H9 (cell line): ENCODE measurements at regions not wholly inside any gene's neighbourhood (a gene's known extent, or its start where the extent isn't known, plus 50 kb on each side); places are given as distances from the start of the nearest gene placed in this dataset.

ENCODE experiments used
- DNase-seq: peaks from one replicate; pipeline ENCODE4 v3.0.0-alpha.2; 2017
- H2AFZ ChIP-seq: one replicate; pipeline ENCODE4 v1.6.1; 2013; ENCODE audit warnings: mild to moderate bottlenecking, low read length, control low read depth, moderate library complexity
- H2AK5ac ChIP-seq: 2 replicates; pipeline ENCODE4 v1.6.1; 2013; ENCODE audit warnings: low read length, control low read depth, mixed read lengths; ENCODE audit not compliant: insufficient read length
- H2BK120ac ChIP-seq: one replicate; pipeline ENCODE4 v1.6.1; 2013; ENCODE audit warnings: low read depth, mild to moderate bottlenecking, low read length, control low read depth, inconsistent platforms; ENCODE audit not compliant: poor library complexity, severe bottlenecking
- H2BK12ac ChIP-seq: 2 replicates; pipeline ENCODE4 v1.6.1; 2013; ENCODE audit warnings: low read length, control low read depth, mixed read lengths, low read depth; ENCODE audit not compliant: insufficient read length
- H2BK15ac ChIP-seq: 2 replicates; pipeline ENCODE4 v1.6.1; 2013; ENCODE audit warnings: low read depth, low read length, control low read depth
- H2BK20ac ChIP-seq: one replicate; pipeline ENCODE4 v1.6.1; 2013; ENCODE audit warnings: low read depth, mild to moderate bottlenecking, low read length, control low read depth, inconsistent platforms; ENCODE audit not compliant: poor library complexity, severe bottlenecking
- H2BK5ac ChIP-seq: 2 replicates; pipeline ENCODE4 v1.6.1; 2013; ENCODE audit warnings: low read length, control low read depth, mixed read lengths; ENCODE audit not compliant: insufficient read length
- H3K14ac ChIP-seq: 2 replicates; pipeline ENCODE4 v1.6.1; 2013; ENCODE audit warnings: low read length, control low read depth; ENCODE audit not compliant: insufficient read depth
- H3K18ac ChIP-seq: 2 replicates; pipeline ENCODE4 v1.6.1; 2013; ENCODE audit warnings: low read depth, mild to moderate bottlenecking, mixed read lengths, low read length, control low read depth; ENCODE audit not compliant: insufficient read length
- H3K23ac ChIP-seq: 2 replicates; pipeline ENCODE4 v1.6.1; 2013; ENCODE audit warnings: low read length, control low read depth, mixed read lengths, low read depth; ENCODE audit not compliant: insufficient read length
- H3K23me2 ChIP-seq: 2 replicates; pipeline ENCODE4 v1.6.1; 2013; ENCODE audit warnings: low read depth, mild to moderate bottlenecking, mixed read lengths, low read length, control low read depth; ENCODE audit not compliant: insufficient read length, poor library complexity, severe bottlenecking
- H3K27ac ChIP-seq: 2 replicates; pipeline ENCODE4 v1.5.1; 2013; ENCODE audit warnings: low read length, control low read depth, mixed read lengths, low read depth; ENCODE audit not compliant: insufficient read length
- H3K27me3 ChIP-seq: 2 replicates; pipeline ENCODE4 v1.6.1; 2013; ENCODE audit warnings: low read length, control low read depth, inconsistent platforms; ENCODE audit not compliant: insufficient read depth
- H3K4ac ChIP-seq: 2 replicates; pipeline ENCODE4 v1.6.1; 2013; ENCODE audit warnings: low read depth, mild to moderate bottlenecking, control low read depth, inconsistent platforms, low read length, moderate library complexity
- H3K4me1 ChIP-seq: 2 replicates; pipeline ENCODE4 v1.6.1; 2013; ENCODE audit warnings: low read length, control low read depth, inconsistent platforms; ENCODE audit not compliant: insufficient read depth
- H3K4me2 ChIP-seq: 2 replicates; pipeline ENCODE4 v1.6.1; 2013; ENCODE audit warnings: low read length, control low read depth, mixed read lengths; ENCODE audit not compliant: insufficient read length, insufficient read depth
- H3K56ac ChIP-seq: 2 replicates; pipeline ENCODE4 v1.6.1; 2013; ENCODE audit warnings: low read depth, mild to moderate bottlenecking, mixed read lengths, low read length, control low read depth; ENCODE audit not compliant: insufficient read length
- H3K79me1 ChIP-seq: 2 replicates; pipeline ENCODE4 v1.6.1; 2013; ENCODE audit warnings: low read depth, mild to moderate bottlenecking, moderate library complexity, low read length, control low read depth, inconsistent platforms; ENCODE audit not compliant: insufficient read depth, poor library complexity, severe bottlenecking
- H3K79me2 ChIP-seq: 2 replicates; pipeline ENCODE4 v1.6.1; 2013; ENCODE audit warnings: low read length, control low read depth, inconsistent platforms; ENCODE audit not compliant: insufficient read depth
- H3K9ac ChIP-seq: 2 replicates; pipeline ENCODE4 v1.6.1; 2013; ENCODE audit warnings: low read length, control low read depth, mixed read lengths; ENCODE audit not compliant: insufficient read length; ENCODE audit errors: extremely low read depth
- H3K9me3 ChIP-seq: one replicate; pipeline ENCODE4 v1.6.1; 2013; ENCODE audit warnings: low read depth, low read length, inconsistent platforms; ENCODE audit not compliant: control insufficient read depth
- H3T11ph ChIP-seq: one replicate; pipeline ENCODE4 v1.6.1; 2013; ENCODE audit warnings: mild to moderate bottlenecking, low read length, control low read depth, inconsistent platforms
- H4K20me1 ChIP-seq: one replicate; pipeline ENCODE4 v1.6.1; 2013; ENCODE audit not compliant: control insufficient read depth, insufficient read length, insufficient read depth
- H4K5ac ChIP-seq: 2 replicates; pipeline ENCODE4 v1.6.1; 2013; ENCODE audit warnings: low read depth, mild to moderate bottlenecking, mixed read lengths, low read length, control low read depth; ENCODE audit not compliant: insufficient read length
- H4K8ac ChIP-seq: replicated peaks from 2 replicates; pipeline ENCODE4 v1.6.1; 2013; ENCODE audit warnings: low read length, control low read depth, mixed read lengths, low read depth; ENCODE audit not compliant: insufficient read length
- H4K91ac ChIP-seq: 2 replicates; pipeline ENCODE4 v1.6.1; 2013; ENCODE audit warnings: low read depth, mild to moderate bottlenecking, moderate library complexity, mixed read lengths, low read length, control low read depth; ENCODE audit not compliant: insufficient read length
- H3K27ac Mint-ChIP-seq, 3 experiments: 2 replicates in 2 of 3; 3 replicates in 1 of 3; pipeline ENCODE4 v1.8.0; 2020 to 2021; ENCODE audit warnings: mixed read lengths in 3 of 3, mild to moderate bottlenecking in 1 of 3, moderate library complexity in 1 of 3
- H3K27me3 Mint-ChIP-seq: 2 replicates; pipeline ENCODE4 v1.8.0; 2021; ENCODE audit warnings: low read depth, mild to moderate bottlenecking, moderate library complexity, mixed read lengths
- H3K36me3 Mint-ChIP-seq, 3 experiments: 2 replicates in 2 of 3; 3 replicates in 1 of 3; pipeline ENCODE4 v1.8.0; 2020 to 2021; ENCODE audit warnings: low read depth in 3 of 3, mixed read lengths in 3 of 3; ENCODE audit not compliant: insufficient read depth in 1 of 3
- H3K4me1 Mint-ChIP-seq, 2 experiments: 2 replicates each; pipeline ENCODE4 v1.8.0; 2020; ENCODE audit warnings: mixed read lengths in 2 of 2
- H3K4me3 Mint-ChIP-seq, 2 experiments: 2 replicates in 1 of 2; 3 replicates in 1 of 2; pipeline ENCODE4 v1.8.0; 2020 to 2021; ENCODE audit warnings: mild to moderate bottlenecking in 2 of 2, mixed read lengths in 2 of 2, moderate library complexity in 1 of 2
- H3K9me3 Mint-ChIP-seq, 2 experiments: 2 replicates in 1 of 2; 3 replicates in 1 of 2; pipeline ENCODE4 v1.8.0; 2020; ENCODE audit warnings: mild to moderate bottlenecking in 2 of 2, mixed read lengths in 2 of 2, moderate library complexity in 1 of 2
- WGBS: extraction: QIAGEN DNeasy Blood & Tissue Kit; methylation state at CpG from one replicate; pipeline ENCODE4 v1.1.7; 2013; ENCODE audit warnings: missing lambda C conversion rate, low lambda C conversion rate, mixed read lengths; ENCODE audit not compliant: insufficient read length; ENCODE audit errors: extremely low coverage; 5-methylcytosine and 5-hydroxymethylcytosine counted together
- TF ChIP-seq, protein P1 (sequence below): fragments of 200-600 bp; sonication (generic); conservative IDR thresholded peaks from 3 replicates; pipeline ENCODE4 v1.8.0; 2021; ENCODE audit warnings: antibody characterized with exemption, mild to moderate bottlenecking

DNA sequence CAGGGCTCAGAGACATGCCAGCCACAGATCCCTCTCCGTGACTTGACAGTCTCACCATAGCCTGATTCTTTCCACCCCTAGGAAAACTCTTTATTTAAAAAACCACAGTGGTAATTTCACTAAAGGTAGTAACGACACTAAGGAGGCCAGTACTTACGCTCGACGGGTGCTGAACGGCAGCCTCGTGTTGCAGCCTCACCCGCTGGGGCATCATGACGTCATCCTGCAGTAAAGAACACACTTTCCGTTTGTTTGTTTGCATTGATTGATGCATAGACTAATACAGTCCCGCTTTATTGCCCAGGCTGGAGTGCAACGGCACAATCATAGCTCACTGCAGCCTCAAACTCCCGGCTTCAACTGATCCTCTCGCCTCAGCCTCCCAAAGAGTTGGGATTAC, 65.1 kb upstream of the METRNL start:
- H3K27ac Mint-ChIP-seq: peak overlapping the region in 2 of 3 experiments; percentile 68 to 74; a peak in 1 of 7 replicates
- no peak overlapping the region for H3K9ac ChIP-seq
- TF ChIP-seq, protein P1, sequence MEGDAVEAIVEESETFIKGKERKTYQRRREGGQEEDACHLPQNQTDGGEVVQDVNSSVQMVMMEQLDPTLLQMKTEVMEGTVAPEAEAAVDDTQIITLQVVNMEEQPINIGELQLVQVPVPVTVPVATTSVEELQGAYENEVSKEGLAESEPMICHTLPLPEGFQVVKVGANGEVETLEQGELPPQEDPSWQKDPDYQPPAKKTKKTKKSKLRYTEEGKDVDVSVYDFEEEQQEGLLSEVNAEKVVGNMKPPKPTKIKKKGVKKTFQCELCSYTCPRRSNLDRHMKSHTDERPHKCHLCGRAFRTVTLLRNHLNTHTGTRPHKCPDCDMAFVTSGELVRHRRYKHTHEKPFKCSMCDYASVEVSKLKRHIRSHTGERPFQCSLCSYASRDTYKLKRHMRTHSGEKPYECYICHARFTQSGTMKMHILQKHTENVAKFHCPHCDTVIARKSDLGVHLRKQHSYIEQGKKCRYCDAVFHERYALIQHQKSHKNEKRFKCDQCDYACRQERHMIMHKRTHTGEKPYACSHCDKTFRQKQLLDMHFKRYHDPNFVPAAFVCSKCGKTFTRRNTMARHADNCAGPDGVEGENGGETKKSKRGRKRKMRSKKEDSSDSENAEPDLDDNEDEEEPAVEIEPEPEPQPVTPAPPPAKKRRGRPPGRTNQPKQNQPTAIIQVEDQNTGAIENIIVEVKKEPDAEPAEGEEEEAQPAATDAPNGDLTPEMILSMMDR: no peak
- no peaks in the 10 kb centered on the region; the same call in 1 of the 2 replicates for H3K4me1 ChIP-seq
- no peak overlapping the region; a peak in 1 of 5 replicates for H3K4me3 Mint-ChIP-seq
- H2AK5ac ChIP-seq: no peak overlapping the region
- WGBS: no CpG with 5 or more reads among the region's 14 CpGs
- H3K27me3 Mint-ChIP-seq: no peaks in the 10 kb centered on the region
- H3K56ac ChIP-seq: no peak overlapping the region
- no peak overlapping the region for H2BK12ac ChIP-seq
- no peak overlapping the region for H3K4me2 ChIP-seq
- H4K5ac ChIP-seq: no peak overlapping the region
- peaks cover 3% of the 10 kb centered on the region for H3K9me3 ChIP-seq
- H3K36me3 Mint-ChIP-seq: peaks cover 0 to 2% (median 0%) of the 10 kb centered on the region in 3 experiments; a peak in 1 of 7 replicates
- no peaks in the 10 kb centered on the region; a peak in 1 of 5 replicates for H3K9me3 Mint-ChIP-seq
- H4K91ac ChIP-seq: no peak overlapping the region
- no peak overlapping the region for H3K23ac ChIP-seq
- H3K4me1 Mint-ChIP-seq: peaks cover 4 to 13% of the 10 kb centered on the region in 2 experiments
- H3K14ac ChIP-seq: no peak overlapping the region
- no peak overlapping the region for H3K4ac ChIP-seq
- H3T11ph ChIP-seq: no peak overlapping the region
- H3K79me1 ChIP-seq: no peaks in the 10 kb centered on the region
- no peaks in the 10 kb centered on the region for H3K79me2 ChIP-seq
- DNase-seq: no peak
- H3K18ac ChIP-seq: no peak overlapping the region
- H2BK20ac ChIP-seq: no peak overlapping the region
- no peak overlapping the region for H2BK15ac ChIP-seq
- H4K20me1 ChIP-seq: no peaks in the 10 kb centered on the region
- no peak overlapping the region for H2BK5ac ChIP-seq
- no peak overlapping the region for H2BK120ac ChIP-seq
- H2AFZ ChIP-seq: no peak overlapping the region
- no peaks in the 10 kb centered on the region for H3K27me3 ChIP-seq
- no peak overlapping the region for H4K8ac ChIP-seq
- no peaks in the 10 kb centered on the region for H3K23me2 ChIP-seq
- H3K27ac ChIP-seq: no peak overlapping the region
